ENCODE measurements at regions not wholly inside any gene's neighbourhood (a gene's known extent, or its start where the extent isn't known, plus 50 kb on each side); places are given as distances from the start of the nearest gene placed in this dataset.

DNA sequence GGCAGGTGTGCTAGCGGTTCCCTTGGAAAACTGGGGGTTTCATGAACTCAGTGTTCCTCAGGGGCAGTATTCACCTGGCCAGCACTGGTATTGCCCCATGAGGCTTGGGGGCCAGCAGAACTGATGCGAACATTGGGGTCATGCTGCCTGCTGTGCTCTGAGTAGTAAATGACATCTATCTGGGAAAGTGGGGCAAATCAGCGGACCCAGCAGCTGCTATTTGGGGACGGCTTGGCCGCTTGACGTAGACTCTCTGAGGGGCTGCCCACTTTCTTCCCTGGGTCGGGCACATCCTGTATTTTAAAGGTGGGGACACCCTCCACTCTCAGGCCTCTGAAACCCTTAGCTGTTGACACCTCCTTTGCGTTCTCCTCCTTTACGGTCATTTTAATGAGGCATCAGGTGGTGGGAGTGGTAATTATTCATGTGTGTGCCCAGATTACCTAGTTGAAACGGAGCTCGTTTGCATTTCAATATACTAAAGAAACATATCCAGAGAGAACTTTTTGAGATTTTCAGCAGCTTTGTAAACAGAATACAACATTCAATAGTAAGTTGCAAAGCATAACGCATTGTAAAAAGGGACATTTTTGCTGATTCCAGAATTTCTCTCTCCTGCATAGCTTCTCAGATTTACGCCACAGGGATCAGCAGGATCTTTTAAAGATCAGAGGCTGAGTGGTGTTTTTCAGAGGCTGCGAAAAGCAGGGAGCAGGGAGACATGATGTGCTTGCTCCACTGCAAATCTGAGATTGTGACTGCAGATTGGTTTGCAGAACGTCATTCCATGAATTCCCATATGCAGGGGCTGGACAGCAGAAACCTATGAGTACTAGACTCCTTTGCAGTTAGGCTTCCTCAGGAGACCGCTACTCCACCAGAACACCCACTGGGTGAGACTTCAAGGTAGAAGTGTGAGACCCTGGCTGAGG, 56.8 kb upstream of the ZFR start:
- no peak for DNase-seq

- DNase-seq = no peak
Observed at GRCh38 chr5:32500181-32500580, 55.6 kb upstream of the ZFR start.

- no peak for DNase-seq
Observed at GRCh38 chr5:32499261-32499660, 54.7 kb upstream of the ZFR start.

GRCh38 chr5:32498484-32498883, 53.9 kb upstream of the ZFR start:
- no peak for DNase-seq

DNA sequence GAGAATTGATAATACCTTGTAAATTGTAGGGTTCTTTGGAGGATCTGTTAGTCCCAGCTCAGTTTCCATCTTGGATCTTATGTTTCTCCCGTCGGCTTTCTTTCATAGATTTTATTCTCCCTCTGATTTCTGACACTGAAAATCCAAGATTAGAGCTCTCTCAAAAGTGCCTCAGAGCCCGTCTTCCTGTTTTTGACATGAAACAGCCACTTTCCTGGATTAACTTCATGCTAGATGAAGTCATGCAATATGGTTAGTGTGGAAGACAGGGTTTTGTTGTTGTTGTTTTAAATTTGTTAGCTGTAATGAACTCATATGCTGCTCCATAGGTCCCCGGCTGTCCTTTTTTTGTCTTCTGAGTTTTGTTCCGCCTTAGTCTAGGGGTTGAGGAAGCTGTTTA, 51.6 kb upstream of the ZFR start:
- no peak for DNase-seq

DNA sequence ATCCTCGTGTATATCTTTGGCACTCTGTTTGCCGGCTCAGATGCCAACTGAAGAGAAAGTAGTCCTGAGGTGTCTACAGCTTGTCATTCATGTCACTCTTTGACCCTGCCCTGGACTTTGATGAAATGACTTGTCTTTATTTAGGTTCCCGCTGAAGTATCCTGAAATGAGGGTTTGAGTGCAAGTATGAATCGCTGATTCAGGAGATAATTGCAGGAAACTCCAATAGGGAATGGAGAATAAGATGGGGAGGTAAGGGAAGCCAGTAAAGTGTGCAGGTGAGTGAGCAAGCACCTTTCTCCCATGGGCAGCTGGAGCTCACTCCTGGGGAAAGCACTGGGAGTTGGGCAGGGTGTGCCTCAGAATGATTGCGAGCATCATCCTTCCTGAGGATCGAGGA, 50.3 kb upstream of the ZFR start:
- DNase-seq = no peak

All from DMS79 treated with DMSO at 0.1 percent for 48 hours (cell line).